SK-N-SH treated with all-trans-retinoic acid at 6 μM for 48 hours (cell line): ENCODE measurements at regions not wholly inside any gene's neighbourhood (a gene's known extent, or its start where the extent isn't known, plus 50 kb on each side); places are given as distances from the start of the nearest gene placed in this dataset.

Source experiments
- ATAC-seq: fragments of 200-7000 bp; cut with Tn5 transposase; 3 replicates; pipeline ENCODE4 v1.9.1; 2020; ENCODE audit warnings: mild to moderate bottlenecking, moderate library complexity
- ARNTL ChIP-seq: fragments of 450-650 bp; formaldehyde crosslinking; IDR thresholded peaks from 2 replicates; pipeline ENCODE4 v1.5.0; 2020; ENCODE audit warnings: low read depth, mild to moderate bottlenecking, moderate library complexity, borderline replicate concordance
- BACH2 ChIP-seq: fragments of 250-450 bp; sonication (Bioruptor Pico); IDR thresholded peaks from 2 replicates; pipeline ENCODE4 v1.9.0; 2021; ENCODE audit warnings: mild to moderate bottlenecking, borderline replicate concordance
- CSDC2 ChIP-seq: fragments of 250-450 bp; sonication (Bioruptor Pico); IDR thresholded peaks from 2 replicates; pipeline ENCODE4 v1.5.0; 2020; ENCODE audit warnings: mild to moderate bottlenecking, moderate library complexity
- ESRRG ChIP-seq: fragments of 250-450 bp; sonication (Bioruptor Pico); IDR thresholded peaks from 2 replicates; pipeline ENCODE4 v1.6.1; 2021; ENCODE audit warnings: mild to moderate bottlenecking
- GLIS3 ChIP-seq: fragments of 250-450 bp; sonication (Bioruptor Pico); IDR thresholded peaks from 2 replicates; pipeline ENCODE4 v1.5.0; 2020; ENCODE audit warnings: mild to moderate bottlenecking, moderate library complexity
- ISL1 ChIP-seq: fragments of 250-450 bp; sonication (Bioruptor Pico); IDR thresholded peaks from 2 replicates; pipeline ENCODE4 v2.1.2; 2022; ENCODE audit warnings: mild to moderate bottlenecking, moderate library complexity
- OSR1 ChIP-seq: fragments of 250-450 bp; sonication (Bioruptor Pico); IDR thresholded peaks from 2 replicates; pipeline ENCODE4 v1.8.0; 2022; ENCODE audit warnings: moderate library complexity, mild to moderate bottlenecking, inconsistent platforms
- PPARA ChIP-seq: fragments of 250-450 bp; sonication (Bioruptor Pico); IDR thresholded peaks from 2 replicates; pipeline ENCODE4 v1.5.0; 2020; ENCODE audit warnings: mild to moderate bottlenecking, borderline replicate concordance
- RARB ChIP-seq: fragments of 250-450 bp; sonication (Bioruptor Pico); IDR thresholded peaks from 2 replicates; pipeline ENCODE4 v1.8.0; 2021; ENCODE audit warnings: mild to moderate bottlenecking, moderate library complexity
- SNAI2 ChIP-seq: fragments of 250-450 bp; sonication (Bioruptor Pico); IDR thresholded peaks from 2 replicates; pipeline ENCODE4 v1.5.0; 2020; ENCODE audit warnings: mild to moderate bottlenecking, moderate library complexity
- TOX ChIP-seq: fragments of 250-450 bp; sonication (Bioruptor Pico); IDR thresholded peaks from 2 replicates; pipeline ENCODE4 v1.8.0; 2021; ENCODE audit warnings: mild to moderate bottlenecking, moderate library complexity, borderline replicate concordance
- ZC3H10 ChIP-seq: fragments of 250-450 bp; sonication (Bioruptor Pico); IDR thresholded peaks from 2 replicates; pipeline ENCODE4 v1.5.1; 2021; ENCODE audit warnings: mild to moderate bottlenecking, moderate library complexity
- ZFP30 ChIP-seq: fragments of 450-650 bp; formaldehyde crosslinking; IDR thresholded peaks from 2 replicates; pipeline ENCODE4 v1.5.0; 2022; ENCODE audit warnings: mild to moderate bottlenecking, moderate library complexity
- ZNF565 ChIP-seq: fragments of 450-650 bp; formaldehyde crosslinking; conservative IDR thresholded peaks from 2 replicates; pipeline ENCODE4 v1.5.0; 2020; ENCODE audit warnings: low read depth, mild to moderate bottlenecking, moderate library complexity
- ZNF70 ChIP-seq: fragments of 450-650 bp; formaldehyde crosslinking; IDR thresholded peaks from 2 replicates; pipeline ENCODE4 v1.5.0; 2020; ENCODE audit warnings: mild to moderate bottlenecking, moderate library complexity
- ZNF8 ChIP-seq: fragments of 450-650 bp; formaldehyde crosslinking; IDR thresholded peaks from 2 replicates; pipeline ENCODE4 v1.5.0; 2020; ENCODE audit warnings: mild to moderate bottlenecking, moderate library complexity
- TF ChIP-seq, protein P1 (sequence below): fragments of 250-450 bp; sonication (Bioruptor Pico); IDR thresholded peaks from 2 replicates; pipeline ENCODE4 v1.5.1; 2020; ENCODE audit warnings: low read depth, mild to moderate bottlenecking, moderate library complexity
- TF ChIP-seq, protein P2 (sequence below): fragments of 250-450 bp; sonication (Bioruptor Pico); IDR thresholded peaks from 2 replicates; pipeline ENCODE4 v1.5.1; 2021; ENCODE audit warnings: mild to moderate bottlenecking, moderate library complexity
- TF ChIP-seq, protein P3 (sequence below): fragments of 250-450 bp; sonication (Bioruptor Pico); IDR thresholded peaks from 2 replicates; pipeline ENCODE4 v1.8.0; 2021; ENCODE audit warnings: low read depth, mild to moderate bottlenecking, moderate library complexity, borderline replicate concordance
- TF ChIP-seq, protein P4 (sequence below): fragments of 250-450 bp; sonication (Bioruptor Pico); IDR thresholded peaks from 2 replicates; pipeline ENCODE4 v1.5.0; 2020; ENCODE audit warnings: mild to moderate bottlenecking, moderate library complexity

DNA sequence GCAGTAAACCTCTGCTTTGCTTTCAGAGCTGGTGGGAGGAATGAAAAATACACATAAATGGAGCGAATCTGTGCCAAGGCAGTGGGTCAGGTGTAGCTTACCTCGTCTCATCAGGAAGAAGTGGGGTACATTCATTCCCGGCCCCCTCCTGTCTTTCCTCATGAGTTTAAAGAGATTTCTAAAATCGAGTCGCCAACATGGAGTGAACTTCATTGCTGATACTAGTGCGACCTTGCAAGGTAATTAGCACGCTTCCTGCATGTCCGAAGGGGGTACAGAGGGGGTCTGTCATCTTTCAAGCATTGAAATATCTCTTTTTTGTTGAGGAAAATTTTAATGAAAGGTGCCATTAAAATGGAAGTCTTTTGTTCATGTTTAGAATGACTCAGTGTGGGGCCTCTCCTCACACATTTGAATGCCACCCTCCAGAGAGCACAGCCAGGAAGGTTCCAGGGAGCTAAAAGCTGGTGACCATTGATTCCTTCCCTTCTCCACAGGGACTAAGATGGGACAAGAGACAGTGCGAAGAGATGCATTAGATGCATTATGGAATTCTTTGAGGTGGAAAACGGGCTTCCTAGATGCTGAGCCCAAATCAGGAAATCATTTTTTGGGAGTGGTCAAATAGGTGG lies 114.2 kb downstream of the IRX1 start:
- no peak for TF ChIP-seq SNAI2 (CRISPR knock-in tag)
- no peak for TF ChIP-seq BACH2
- TF ChIP-seq ZNF565, result no peak
- no peak for TF ChIP-seq RARB (CRISPR knock-in tag)
- TF ChIP-seq ZFP30, result no peak
- no peak for TF ChIP-seq ZC3H10 (CRISPR knock-in tag)
- no peak for TF ChIP-seq GLIS3 (CRISPR knock-in tag)
- TF ChIP-seq, protein P1, sequence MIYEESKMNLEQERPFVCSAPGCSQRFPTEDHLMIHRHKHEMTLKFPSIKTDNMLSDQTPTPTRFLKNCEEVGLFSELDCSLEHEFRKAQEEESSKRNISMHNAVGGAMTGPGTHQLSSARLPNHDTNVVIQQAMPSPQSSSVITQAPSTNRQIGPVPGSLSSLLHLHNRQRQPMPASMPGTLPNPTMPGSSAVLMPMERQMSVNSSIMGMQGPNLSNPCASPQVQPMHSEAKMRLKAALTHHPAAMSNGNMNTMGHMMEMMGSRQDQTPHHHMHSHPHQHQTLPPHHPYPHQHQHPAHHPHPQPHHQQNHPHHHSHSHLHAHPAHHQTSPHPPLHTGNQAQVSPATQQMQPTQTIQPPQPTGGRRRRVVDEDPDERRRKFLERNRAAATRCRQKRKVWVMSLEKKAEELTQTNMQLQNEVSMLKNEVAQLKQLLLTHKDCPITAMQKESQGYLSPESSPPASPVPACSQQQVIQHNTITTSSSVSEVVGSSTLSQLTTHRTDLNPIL, result no peak
- TF ChIP-seq, protein P2, sequence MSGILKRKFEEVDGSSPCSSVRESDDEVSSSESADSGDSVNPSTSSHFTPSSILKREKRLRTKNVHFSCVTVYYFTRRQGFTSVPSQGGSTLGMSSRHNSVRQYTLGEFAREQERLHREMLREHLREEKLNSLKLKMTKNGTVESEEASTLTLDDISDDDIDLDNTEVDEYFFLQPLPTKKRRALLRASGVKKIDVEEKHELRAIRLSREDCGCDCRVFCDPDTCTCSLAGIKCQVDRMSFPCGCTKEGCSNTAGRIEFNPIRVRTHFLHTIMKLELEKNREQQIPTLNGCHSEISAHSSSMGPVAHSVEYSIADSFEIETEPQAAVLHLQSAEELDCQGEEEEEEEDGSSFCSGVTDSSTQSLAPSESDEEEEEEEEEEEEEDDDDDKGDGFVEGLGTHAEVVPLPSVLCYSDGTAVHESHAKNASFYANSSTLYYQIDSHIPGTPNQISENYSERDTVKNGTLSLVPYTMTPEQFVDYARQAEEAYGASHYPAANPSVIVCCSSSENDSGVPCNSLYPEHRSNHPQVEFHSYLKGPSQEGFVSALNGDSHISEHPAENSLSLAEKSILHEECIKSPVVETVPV (CRISPR knock-in tag), result no peak
- ATAC-seq, result no peak

DNA sequence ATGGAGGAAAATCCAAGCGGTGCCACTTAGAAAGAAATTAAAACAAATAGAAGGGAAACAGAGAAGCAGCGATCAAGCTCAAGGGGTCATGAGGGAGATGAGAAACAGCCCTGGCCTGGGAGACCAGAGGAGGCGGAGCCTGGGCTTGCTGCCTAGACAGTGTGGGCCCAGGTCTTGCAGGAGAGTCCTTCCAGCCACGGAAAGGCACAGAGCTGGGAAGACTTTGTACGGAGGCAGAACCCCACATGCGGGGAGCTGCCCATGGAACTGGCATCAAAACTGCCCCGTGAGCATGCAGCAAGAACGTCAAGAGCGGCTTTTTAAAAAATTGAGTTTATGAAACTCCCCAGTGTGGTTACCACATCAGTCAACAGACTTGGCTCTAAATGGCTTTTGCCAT lies 119.4 kb downstream of the IRX1 start:
- ATAC-seq, result no peak
- no peak for TF ChIP-seq ZC3H10 (CRISPR knock-in tag)
- TF ChIP-seq ZNF565, result no peak
- no peak for TF ChIP-seq ZNF8 (CRISPR knock-in tag)
- TF ChIP-seq ESRRG, result no peak
- TF ChIP-seq CSDC2 (CRISPR knock-in tag), result no peak
- no peak for TF ChIP-seq ZNF70 (CRISPR knock-in tag)
- no peak for TF ChIP-seq SNAI2 (CRISPR knock-in tag)

DNA sequence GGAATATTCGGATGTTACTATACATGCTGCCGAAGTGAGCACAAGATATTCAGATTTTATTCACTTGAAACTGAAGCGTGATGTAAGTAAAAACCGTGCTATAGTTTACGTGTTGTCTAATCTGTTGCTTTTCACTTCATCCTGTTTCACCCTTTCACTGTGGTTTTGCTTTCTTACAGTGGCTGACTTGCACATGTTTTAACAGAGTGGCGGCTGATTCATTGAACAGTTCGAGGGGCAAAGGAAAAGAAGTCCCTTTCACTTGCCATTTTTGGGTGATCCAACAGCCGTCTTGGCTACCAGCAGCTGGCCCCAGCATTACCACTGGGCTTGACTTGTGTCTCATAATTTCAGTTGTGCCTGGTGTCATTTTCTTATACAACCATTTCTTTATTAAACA lies 134.0 kb downstream of the IRX1 start:
- TF ChIP-seq ZNF565, result no peak
- ATAC-seq, result no peak

DNA sequence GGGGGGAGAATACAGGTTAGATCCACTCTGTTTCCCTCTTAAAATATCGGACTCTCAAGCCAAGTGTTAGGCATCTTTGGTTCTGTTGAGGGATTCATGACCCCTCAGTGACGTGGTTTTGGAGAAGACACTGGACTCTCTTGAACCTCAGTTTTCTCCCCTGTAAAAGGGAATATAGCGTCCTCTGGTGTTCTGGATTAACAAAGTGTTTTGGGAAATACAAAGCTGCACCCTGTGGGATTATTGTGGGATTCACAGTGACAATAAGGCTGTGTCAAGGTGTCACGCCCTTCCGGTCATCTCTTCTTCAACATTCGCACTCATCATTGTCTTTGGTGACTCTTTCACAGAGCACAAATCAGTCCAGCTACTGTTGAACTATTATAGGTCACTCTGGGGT lies 139.0 kb downstream of the IRX1 start:
- no peak for ATAC-seq
- TF ChIP-seq PPARA (CRISPR knock-in tag) (no peak), ARNTL (CRISPR knock-in tag) (no peak), GLIS3 (CRISPR knock-in tag) (no peak), ZC3H10 (CRISPR knock-in tag) (no peak), RARB (CRISPR knock-in tag) (no peak), ZNF565 (no peak), CSDC2 (CRISPR knock-in tag) (no peak), ESRRG (no peak), TOX (CRISPR knock-in tag) (no peak), ISL1 (CRISPR knock-in tag) (no peak)
- TF ChIP-seq, protein P2 (CRISPR knock-in tag), result no peak
- TF ChIP-seq, protein P1, result no peak
- TF ChIP-seq, protein P3, sequence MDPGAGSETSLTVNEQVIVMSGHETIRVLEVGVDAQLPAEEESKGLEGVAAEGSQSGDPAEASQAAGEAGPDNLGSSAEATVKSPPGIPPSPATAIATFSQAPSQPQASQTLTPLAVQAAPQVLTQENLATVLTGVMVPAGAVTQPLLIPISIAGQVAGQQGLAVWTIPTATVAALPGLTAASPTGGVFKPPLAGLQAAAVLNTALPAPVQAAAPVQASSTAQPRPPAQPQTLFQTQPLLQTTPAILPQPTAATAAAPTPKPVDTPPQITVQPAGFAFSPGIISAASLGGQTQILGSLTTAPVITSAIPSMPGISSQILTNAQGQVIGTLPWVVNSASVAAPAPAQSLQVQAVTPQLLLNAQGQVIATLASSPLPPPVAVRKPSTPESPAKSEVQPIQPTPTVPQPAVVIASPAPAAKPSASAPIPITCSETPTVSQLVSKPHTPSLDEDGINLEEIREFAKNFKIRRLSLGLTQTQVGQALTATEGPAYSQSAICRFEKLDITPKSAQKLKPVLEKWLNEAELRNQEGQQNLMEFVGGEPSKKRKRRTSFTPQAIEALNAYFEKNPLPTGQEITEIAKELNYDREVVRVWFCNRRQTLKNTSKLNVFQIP (CRISPR knock-in tag), result no peak
- TF ChIP-seq, all 23 proteins: peak for 0

DNA sequence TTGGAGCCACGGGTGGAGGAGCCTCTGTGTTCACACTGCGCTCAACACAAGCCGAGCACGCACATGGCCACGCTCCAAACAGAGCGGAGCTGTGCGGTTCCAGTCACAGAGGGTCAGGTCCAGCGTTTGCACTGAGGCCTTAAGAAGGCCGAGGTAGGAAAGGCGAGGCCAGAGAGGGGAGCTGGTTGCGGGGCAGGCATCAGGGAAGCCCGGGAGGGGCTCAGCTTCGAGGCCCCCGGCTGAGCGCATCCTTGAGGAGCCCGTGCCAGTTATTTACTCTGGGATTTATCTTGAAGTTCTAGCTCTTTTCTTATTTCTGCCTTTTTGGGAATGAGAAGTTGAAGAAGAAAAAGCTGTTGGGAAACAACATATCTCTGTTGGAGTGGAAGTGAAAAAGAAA lies 140.8 kb downstream of the IRX1 start:
- ATAC-seq, result no peak
- TF ChIP-seq, protein P4, sequence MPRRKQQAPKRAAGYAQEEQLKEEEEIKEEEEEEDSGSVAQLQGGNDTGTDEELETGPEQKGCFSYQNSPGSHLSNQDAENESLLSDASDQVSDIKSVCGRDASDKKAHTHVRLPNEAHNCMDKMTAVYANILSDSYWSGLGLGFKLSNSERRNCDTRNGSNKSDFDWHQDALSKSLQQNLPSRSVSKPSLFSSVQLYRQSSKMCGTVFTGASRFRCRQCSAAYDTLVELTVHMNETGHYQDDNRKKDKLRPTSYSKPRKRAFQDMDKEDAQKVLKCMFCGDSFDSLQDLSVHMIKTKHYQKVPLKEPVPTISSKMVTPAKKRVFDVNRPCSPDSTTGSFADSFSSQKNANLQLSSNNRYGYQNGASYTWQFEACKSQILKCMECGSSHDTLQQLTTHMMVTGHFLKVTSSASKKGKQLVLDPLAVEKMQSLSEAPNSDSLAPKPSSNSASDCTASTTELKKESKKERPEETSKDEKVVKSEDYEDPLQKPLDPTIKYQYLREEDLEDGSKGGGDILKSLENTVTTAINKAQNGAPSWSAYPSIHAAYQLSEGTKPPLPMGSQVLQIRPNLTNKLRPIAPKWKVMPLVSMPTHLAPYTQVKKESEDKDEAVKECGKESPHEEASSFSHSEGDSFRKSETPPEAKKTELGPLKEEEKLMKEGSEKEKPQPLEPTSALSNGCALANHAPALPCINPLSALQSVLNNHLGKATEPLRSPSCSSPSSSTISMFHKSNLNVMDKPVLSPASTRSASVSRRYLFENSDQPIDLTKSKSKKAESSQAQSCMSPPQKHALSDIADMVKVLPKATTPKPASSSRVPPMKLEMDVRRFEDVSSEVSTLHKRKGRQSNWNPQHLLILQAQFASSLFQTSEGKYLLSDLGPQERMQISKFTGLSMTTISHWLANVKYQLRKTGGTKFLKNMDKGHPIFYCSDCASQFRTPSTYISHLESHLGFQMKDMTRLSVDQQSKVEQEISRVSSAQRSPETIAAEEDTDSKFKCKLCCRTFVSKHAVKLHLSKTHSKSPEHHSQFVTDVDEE (CRISPR knock-in tag), result no peak
- TF ChIP-seq ZNF70 (CRISPR knock-in tag) (no peak), ISL1 (CRISPR knock-in tag) (no peak), OSR1 (CRISPR knock-in tag) (no peak)
